Right lobe of liver (tissue), 6 donors: ENCODE measurements at regions not wholly inside any gene's neighbourhood (a gene's known extent, or its start where the extent isn't known, plus 50 kb on each side); places are given as distances from the start of the nearest gene placed in this dataset.

Experiments used
- ATAC-seq, 4 donors: fragments of 200-7000 bp; cut with Tn5 transposase; one replicate each; pipeline ENCODE4 v1.9.1; 2020; ENCODE audit warnings: mild to moderate bottlenecking in 4 of 4, moderate library complexity in 4 of 4
- DNase-seq, 3 donors: peaks; one replicate each; pipeline ENCODE4 v3.0.0-alpha.2; 2020
- H3K27ac ChIP-seq, 3 donors: fragments of 200-600 bp; one replicate each; pipeline ENCODE4 v1.8.0; 2022
- H3K27me3 ChIP-seq, 2 donors: fragments of 200-600 bp; one replicate each; pipeline ENCODE4 v1.8.0; 2022
- H3K36me3 ChIP-seq, 4 donors: fragments of 200-600 bp; sonication (generic) in 1 of 4; one replicate each; pipeline versions ENCODE4 v1.5.1 to v1.8.0; 2017 to 2022; ENCODE audit warnings: control low read depth in 1 of 4
- H3K4me1 ChIP-seq, 4 donors: fragments of 200-600 bp; sonication (generic) in 1 of 4; one replicate each; pipeline versions ENCODE4 v1.5.1 to v1.8.0; 2017 to 2022; ENCODE audit warnings: control low read depth in 1 of 4
- H3K4me3 ChIP-seq, 3 donors: fragments of 200-600 bp; one replicate each; pipeline ENCODE4 v1.8.0; 2022
- H3K9me3 ChIP-seq, 4 donors: fragments of 200-600 bp; sonication (generic) in 1 of 4; one replicate each; pipeline versions ENCODE4 v1.5.1 to v1.8.0; 2017 to 2022; ENCODE audit warnings: control low read depth in 1 of 4
- CTCF ChIP-seq, 4 donors: fragments of 200-600 bp in 3 of 4; fragments of 450-650 bp in 1 of 4; IDR thresholded peaks; one replicate each; pipeline versions ENCODE4 v1.5.1 to v1.8.0; 2016 to 2022; ENCODE audit warnings: antibody characterized with exemption in 4 of 4, mild to moderate bottlenecking in 2 of 4
- POLR2A ChIP-seq: fragments of 450-650 bp; IDR thresholded peaks from one replicate; pipeline ENCODE4 v1.6.1; 2017; ENCODE audit warnings: antibody characterized with exemption, mild to moderate bottlenecking
- WGBS: methylation state at CpG from one replicate; pipeline ENCODE4 v1.1.6; 2018; ENCODE audit warnings: low coverage, low lambda C conversion rate; ENCODE audit not compliant: insufficient coverage; ENCODE audit errors: missing lambda C conversion rate; 5-methylcytosine and 5-hydroxymethylcytosine counted together
- intact Hi-C, 2 donors: fragments of 100-400 bp; cut with DNase I; formaldehyde crosslinking; loops; one replicate each; pipeline versions ENCODE4 v1.11.2 to v1.14.1; 2022
- donor health status: DM: no; HTN: yes; CAD: no.
- donor health status: DM: no; HTN: no; CAD: no.
- donor health status: DM: no; HTN: no; CAD: no.
- donor health status: DM: no; HTN: yes; CAD: no.
- donor health status: DM: no; HTN: yes; CAD: no.

- ATAC-seq: no peak
- 79% methylated on average over 10 of the region's 11 CpGs for WGBS
- Histone ChIP-seq H3K36me3 (no peaks in the 10 kb centered on the region), H3K4me3 (no peak overlapping the region), H3K27ac (no peak overlapping the region), H3K4me1 (peaks cover 0 to 6% (median 0%) of the 10 kb centered on the region in 4 donors), H3K27me3 (no peaks in the 10 kb centered on the region), H3K9me3 (no peaks in the 10 kb centered on the region)
- no peak for TF ChIP-seq POLR2A
- TF ChIP-seq CTCF (IDR thresholded peaks at IDR 0.05): no peak
- intact Hi-C loops: no loop called here
- DNase-seq: no peak
Observed at GRCh38 chr5:74034733-74035132, 408.7 kb downstream of the ARHGEF28 start.

DNA sequence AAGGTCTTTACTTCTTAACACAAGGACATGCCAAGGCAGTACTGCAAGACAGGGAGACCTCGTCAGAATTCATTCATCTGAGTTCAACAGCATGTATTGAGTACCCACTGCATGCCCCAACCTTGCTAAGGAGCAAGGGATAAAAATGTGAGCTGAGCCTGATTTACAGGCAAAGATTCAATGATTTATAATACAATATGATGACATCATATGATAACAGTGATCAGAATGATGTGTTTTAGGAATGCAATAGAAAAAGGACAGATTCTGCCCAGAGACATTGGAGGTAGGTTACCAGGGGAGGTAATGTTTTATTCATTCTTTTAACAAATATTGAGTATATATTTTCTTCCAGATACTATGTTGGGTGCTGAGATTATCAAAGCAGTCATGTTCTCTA lies 406.6 kb downstream of the ARHGEF28 start:
- TF ChIP-seq CTCF (IDR thresholded peaks at IDR 0.05): no peak
- TF ChIP-seq POLR2A: no peak
- no peaks in the 10 kb centered on the region for H3K9me3 ChIP-seq
- DNase-seq: no peak
- 57% methylated on average over 1 of the region's 1 CpG for WGBS
- ATAC-seq: no peak
- H3K27ac ChIP-seq: no peak overlapping the region
- peaks cover 0 to 6% (median 0%) of the 10 kb centered on the region in 4 donors for H3K4me1 ChIP-seq
- H3K36me3 ChIP-seq: no peaks in the 10 kb centered on the region
- H3K27me3 ChIP-seq: no peaks in the 10 kb centered on the region
- no peak overlapping the region for H3K4me3 ChIP-seq
- intact Hi-C loops: no loop called here

GRCh38 chr5:74031536-74031935 lies 405.5 kb downstream of the ARHGEF28 start:
- H3K27ac ChIP-seq: no peak overlapping the region
- WGBS: 58% methylated on average over 3 of the region's 3 CpGs
- peaks cover 0 to 6% (median 0%) of the 10 kb centered on the region in 4 donors for H3K4me1 ChIP-seq
- H3K36me3 ChIP-seq: no peaks in the 10 kb centered on the region
- TF ChIP-seq POLR2A (no peak), CTCF (IDR thresholded peaks at IDR 0.05) (no peak)
- no peaks in the 10 kb centered on the region for H3K27me3 ChIP-seq
- DNase-seq: no peak
- H3K4me3 ChIP-seq: no peak overlapping the region
- ATAC-seq: no peak
- intact Hi-C loops: no loop called here
- no peaks in the 10 kb centered on the region for H3K9me3 ChIP-seq

- Histone ChIP-seq H3K9me3 (no peaks in the 10 kb centered on the region), H3K36me3 (no peaks in the 10 kb centered on the region), H3K27ac (no peak overlapping the region), H3K27me3 (no peaks in the 10 kb centered on the region), H3K4me1 (peaks cover 0 to 6% (median 0%) of the 10 kb centered on the region in 4 donors), H3K4me3 (no peak overlapping the region)
- TF ChIP-seq POLR2A (no peak), CTCF (IDR thresholded peaks at IDR 0.05) (no peak)
- 88% methylated on average over 3 of the region's 5 CpGs for WGBS
- ATAC-seq: no peak
- DNase-seq: no peak
- intact Hi-C loops: no loop called here
Observed at GRCh38 chr5:74030821-74031220, 404.8 kb downstream of the ARHGEF28 start.

DNA sequence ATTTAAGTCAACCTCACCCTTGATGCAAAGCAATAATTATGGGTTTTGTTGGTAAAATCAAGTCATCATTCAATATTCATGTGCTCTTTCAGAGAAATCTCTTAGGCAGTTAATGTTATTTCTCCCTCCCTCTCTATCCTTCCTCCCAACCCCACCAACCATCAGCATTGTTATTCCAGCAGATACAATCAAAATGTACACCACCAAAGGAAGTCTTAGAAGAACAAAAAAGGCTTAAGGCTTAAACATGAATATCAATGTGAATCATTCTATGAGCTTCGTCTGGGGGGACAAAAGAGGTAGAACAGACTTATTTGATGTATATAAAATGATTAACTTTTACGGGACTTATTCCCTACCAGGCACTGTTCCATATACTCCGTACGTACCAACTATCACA lies 404.4 kb downstream of the ARHGEF28 start:
- Histone ChIP-seq H3K4me3 (no peak overlapping the region), H3K27me3 (no peaks in the 10 kb centered on the region), H3K27ac (no peak overlapping the region), H3K36me3 (no peaks in the 10 kb centered on the region), H3K9me3 (no peaks in the 10 kb centered on the region), H3K4me1 (peaks cover 0 to 2% (median 0%) of the 10 kb centered on the region in 4 donors)
- no peak for DNase-seq
- 92% methylated on average over 4 of the region's 4 CpGs for WGBS
- ATAC-seq: no peak
- TF ChIP-seq CTCF (IDR thresholded peaks at IDR 0.05): no peak
- TF ChIP-seq POLR2A: no peak
- intact Hi-C loops: no loop called here
